ACHN (cell line): ENCODE measurements at regions not wholly inside any gene's neighbourhood (a gene's known extent, or its start where the extent isn't known, plus 50 kb on each side); places are given as distances from the start of the nearest gene placed in this dataset.

ENCODE experiments used
- DNase-seq: peaks from one replicate; pipeline ENCODE4 v3.0.0-alpha.2; 2015
- in situ Hi-C: cut with HindIII; loops from 2 replicates; pipeline ENCODE4 v1.10.0; 2017; ENCODE audit warnings: low sequenced_read_pairs, low pct_ligation_motif_present, low pct_unique_long_range_greater_than_20kb

DNA sequence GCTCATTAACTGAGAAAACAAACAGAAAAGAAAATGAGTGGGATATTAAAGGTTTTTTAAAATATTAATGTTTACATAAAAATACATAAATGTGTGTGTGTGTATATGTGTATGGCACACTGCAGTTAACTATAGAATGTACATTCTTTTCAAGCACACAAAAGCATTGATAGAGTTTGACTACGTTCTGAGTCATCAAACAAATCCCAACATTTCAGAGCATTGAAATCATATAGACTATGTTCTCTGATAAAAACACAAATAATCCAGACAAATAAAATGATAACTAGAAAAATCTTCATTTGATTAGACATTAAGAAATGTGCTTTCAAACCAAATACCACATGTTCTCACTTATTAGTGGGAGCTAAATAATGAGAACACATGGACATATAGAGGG is 84.3 kb upstream of the CELF4 start:
- in situ Hi-C loops, result no loop called here
- DNase-seq, result no peak

DNA sequence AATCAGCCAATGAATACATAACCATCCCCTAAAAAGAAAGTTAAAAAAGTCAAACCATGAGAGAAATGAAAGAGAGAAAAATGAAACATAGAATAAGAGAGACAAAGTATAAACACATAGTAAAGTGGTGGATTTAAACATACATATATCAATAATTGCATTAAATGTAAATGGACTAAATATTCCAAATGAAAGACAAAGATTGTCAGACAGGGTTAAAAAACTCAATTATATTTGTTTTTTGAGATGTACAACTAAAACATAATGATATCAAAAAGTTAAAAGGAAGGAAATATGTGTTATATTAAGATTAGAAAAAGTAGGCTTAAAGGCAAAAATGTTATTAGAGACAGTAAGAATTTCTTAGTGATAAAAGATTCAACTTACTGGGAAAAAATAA is 83.8 kb upstream of the CELF4 start:
- in situ Hi-C loops, result no loop called here
- DNase-seq, result no peak

DNA sequence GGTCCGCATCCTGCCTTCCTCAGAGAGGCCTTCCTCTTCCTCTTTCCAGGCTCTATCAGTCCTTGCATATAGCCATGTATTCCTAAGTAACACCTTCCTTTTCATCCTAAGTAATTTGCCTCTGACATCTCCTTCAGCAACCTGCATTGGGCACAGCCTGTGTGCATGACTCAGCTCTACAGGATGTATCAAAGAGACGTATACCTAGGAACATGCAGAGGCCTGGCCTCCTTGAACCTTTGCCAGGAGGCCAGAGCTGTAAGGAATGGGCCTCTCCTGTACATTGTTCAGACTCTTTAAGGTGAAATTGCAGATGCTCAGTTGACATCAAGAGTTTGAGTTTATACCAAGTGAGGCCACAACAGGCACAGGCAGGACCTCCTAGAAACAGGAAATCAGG is 76.0 kb upstream of the CELF4 start:
- no peak for DNase-seq
- in situ Hi-C loops, result no loop called here

DNA sequence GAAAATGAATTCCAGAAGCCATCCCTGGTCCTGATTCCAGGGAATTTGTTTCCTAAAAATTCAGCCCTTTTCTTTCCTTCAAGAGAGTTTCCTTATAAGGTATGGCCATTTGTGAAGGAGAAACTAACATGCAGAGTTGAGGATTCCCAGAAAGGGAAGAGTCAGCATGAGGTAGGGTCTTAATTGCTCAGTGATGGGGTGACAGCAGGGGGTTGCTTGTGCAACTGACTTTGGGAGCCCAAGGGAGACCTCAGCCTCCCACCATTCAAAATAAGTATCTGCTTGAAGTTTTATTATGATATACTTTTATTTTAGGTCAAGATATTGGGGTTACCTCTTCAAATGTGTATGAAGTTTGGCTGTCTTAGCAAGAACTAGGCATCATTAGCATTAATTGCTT is 74.9 kb upstream of the CELF4 start:
- DNase-seq, result no peak
- in situ Hi-C loops, result no loop called here

- in situ Hi-C loops, result no loop called here
- DNase-seq, result no peak
Measured at GRCh38 chr18:37639846-37640245, 74.2 kb upstream of the CELF4 start.

DNA sequence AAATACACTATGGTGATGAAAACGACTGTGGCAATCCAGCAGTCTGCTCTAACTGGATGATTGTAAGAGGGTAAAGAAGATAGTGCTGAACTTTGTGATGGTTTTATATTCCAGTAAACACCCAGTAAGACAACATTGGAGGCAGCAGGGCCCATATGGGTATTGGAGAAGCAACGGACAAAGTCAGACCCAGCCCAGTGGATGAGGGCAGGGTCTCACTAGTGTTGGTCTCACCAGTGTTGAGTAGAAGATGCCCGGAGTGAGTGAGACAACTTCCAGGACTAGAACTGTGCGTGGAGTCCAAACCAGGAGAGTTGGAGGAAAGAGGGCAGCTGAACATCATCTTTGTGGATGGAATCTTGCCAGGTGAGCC is 71.9 kb upstream of the CELF4 start:
- in situ Hi-C loops, result no loop called here
- no peak for DNase-seq

DNA sequence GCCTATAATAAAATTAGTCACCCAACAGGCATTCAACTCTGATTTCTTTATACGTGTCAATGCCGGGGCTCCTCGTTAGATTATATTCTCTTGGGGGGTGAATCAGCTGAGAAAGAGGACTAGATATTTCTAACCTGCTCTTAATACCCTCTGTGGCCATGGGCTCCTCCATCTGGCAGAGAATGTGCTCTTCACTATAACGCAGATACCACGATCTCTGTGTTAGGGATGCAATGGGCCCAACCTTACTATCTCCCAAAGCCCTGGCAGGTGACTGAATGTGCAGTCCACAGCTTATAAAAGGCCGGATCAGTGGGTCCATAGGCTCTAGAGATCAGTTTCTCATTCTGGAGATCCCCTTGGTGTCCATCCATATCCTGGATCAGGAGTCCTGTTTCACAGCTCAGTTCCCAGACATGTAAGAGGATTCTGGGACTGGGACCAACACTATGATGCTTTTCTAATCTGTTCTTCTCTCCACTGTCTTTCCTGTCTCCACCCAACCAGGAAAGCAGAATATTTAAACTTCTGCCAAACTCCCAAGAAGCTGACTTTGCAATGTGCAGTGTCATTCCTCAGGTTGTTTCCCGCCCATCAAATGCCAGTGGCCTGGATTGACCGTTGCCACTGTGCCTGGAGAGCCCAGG is 71.4 kb upstream of the CELF4 start:
- no peak for DNase-seq
- in situ Hi-C loops, result no loop called here

- no peak for DNase-seq
- in situ Hi-C loops, result no loop called here
Measured at GRCh38 chr18:37634516-37634915, 68.9 kb upstream of the CELF4 start.

DNA sequence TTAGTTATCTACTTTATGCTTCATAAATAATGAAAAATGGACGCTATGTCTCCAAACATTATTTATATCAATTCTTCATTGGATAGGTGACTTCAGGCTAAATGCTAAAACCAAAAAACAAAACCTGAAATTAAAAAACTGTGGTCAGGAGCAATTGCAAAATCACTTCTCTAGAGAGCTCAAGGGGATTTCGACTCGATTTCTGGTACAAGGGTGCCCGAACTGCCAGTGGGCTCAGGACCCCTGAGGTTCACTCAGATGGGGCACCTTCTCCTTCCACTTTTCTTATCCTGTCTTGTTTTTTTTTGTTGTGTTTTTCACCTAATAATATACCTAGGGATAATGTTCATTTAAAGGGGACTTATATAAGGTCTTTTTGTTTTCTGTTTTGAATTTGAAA is 65.8 kb upstream of the CELF4 start:
- in situ Hi-C loops, result no loop called here
- no peak for DNase-seq

- in situ Hi-C loops, result no loop called here
- DNase-seq, result no peak
Measured at GRCh38 chr18:37630334-37630733, 64.7 kb upstream of the CELF4 start.

DNA sequence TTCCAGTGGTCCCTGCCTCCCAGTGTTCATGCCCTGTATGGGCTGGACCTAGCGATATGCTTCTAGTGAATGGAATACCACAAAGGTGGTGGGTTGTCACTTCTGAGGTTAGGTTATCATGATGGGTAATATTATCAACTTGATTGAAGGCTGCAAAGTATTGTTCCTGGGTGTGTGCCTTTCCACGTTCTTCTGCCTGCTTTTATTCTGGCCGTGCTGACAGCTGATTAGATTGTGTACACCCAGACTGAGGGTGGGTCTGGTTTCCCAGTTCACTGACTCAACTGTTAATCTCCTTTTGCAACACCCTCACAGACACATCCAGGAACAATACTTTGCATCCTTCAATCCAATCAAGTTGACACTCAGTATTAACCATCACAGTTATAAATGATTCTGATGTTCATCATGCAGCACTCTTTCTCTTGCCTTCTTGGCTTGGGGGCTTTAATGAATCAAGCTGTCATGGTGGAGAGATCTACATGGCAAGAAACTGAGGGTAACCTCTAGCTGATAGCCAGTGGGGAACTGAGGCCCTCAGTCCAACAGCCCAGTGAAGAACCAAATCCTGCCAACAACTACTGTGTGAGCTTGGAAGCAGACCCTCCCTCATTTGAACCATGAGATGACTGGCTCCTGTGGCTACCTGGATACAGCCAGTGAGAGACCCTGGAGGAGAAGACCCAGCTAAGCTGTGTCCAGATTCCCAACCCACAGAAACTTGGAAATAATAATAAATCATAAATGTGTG is 63.0 kb upstream of the CELF4 start:
- DNase-seq, result no peak
- in situ Hi-C loops, result no loop called here

DNA sequence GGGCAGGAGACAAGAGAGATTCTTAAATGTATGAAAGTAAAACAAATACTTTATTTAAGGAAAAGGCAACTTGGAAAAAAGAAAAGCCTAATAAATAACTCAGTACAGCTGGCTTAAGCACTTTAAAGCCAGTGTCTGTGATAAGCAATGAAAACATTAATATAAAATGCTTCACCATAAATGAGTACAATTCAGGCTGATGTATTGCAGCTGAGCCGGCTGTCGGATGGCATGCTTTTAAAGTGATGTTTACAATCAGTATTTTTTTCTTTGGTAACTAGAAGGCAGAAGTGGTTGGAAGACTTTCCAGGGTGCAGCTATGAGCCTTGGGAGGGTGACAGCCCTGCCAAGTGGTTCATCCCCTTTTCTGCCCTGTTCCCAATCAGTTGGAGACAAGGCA is 58.7 kb upstream of the CELF4 start:
- no peak for DNase-seq
- in situ Hi-C loops, result no loop called here

DNA sequence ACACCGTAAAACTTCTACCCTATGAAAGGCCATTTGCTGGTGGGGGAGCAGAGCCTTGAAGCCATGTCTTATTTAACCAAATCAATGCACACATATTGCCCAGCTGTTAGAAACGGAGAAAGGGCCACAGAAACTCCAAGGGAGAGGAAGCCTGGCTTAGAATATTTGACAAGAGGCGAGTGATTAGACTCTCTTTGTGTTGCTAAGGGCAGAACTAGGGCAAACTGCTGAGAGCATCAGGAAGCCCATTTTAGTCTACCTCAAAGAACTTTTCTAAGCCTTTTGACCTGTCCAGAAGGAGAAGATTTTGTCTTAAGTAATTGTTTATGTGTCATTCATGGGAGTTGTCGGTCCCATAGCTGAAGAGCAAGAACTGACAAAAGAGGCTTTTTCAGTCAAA is 54.4 kb upstream of the CELF4 start:
- in situ Hi-C loops, result no loop called here
- no peak for DNase-seq

DNA sequence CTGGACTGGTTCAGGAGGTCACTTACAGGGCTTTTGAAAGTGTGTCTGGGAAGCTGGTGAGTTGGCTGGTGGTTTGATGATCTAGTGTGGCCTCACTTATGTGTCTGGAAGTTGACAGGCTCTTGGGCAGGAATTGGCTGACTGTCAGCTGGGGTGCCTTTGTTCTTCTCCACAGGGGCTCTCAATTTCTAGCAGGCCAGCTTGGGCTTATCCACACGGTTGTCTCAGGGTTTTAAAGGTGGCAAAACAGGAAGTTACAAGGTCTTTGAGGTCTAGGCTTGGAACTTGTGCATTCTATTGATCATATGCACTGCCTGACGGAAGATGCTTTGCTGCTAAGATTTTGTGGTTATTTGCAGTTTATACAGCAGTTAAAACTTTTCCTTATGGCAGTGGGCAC is 52.0 kb upstream of the CELF4 start:
- no peak for DNase-seq
- in situ Hi-C loops, result no loop called here
